ENCODE measurements at regions not wholly inside any gene's neighbourhood (a gene's known extent, or its start where the extent isn't known, plus 50 kb on each side); places are given as distances from the start of the nearest gene placed in this dataset.

DNA sequence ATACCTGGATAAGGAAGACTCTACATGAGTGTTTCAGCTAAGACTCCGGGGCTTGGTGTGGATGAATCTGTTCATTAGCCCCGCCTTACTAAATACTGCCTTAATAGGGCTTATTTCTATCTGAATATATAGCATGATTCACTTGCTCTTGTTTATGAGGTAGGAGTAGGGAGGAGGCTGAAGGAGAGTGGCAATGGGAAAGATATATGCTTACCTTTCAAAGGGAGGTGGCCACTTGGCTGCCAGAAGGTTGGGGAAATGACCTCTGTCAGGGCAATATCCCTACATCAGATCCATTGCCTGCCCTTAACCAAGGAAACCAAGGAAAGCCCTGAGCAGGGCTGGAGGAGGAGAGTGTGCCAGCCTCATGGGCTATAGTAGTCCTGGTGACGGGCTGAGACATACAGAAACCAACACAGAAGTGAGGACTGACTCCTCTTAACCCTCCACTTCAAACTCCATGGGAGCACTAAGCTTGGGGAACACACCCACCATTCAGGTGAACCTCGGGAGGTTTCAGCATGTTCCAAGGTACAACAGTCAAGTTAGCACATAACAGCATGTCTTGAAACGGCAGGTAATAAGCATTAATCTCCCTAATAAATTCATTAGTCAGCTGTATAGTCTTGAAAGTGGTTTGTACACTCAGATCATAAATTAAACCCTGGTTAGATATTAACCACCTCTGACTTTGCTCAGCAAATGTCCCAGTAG lies 80.1 kb downstream of the EOMES start:
- H3F3A ChIP-seq (ENCODE audit: insufficient read depth), result peaks cover 7% of the 10 kb centered on the region; the same call in 1 of the 2 replicates
- H3K27me3 ChIP-seq (replicated peaks; ENCODE audit: insufficient read depth), result no peaks in the 10 kb centered on the region
- DNase-seq, result no peak
- H3K9me2 ChIP-seq (ENCODE audit: insufficient read depth), result no peaks in the 10 kb centered on the region
- no peak overlapping the region for H3K9ac ChIP-seq
- no peak overlapping the region for H3K4me2 ChIP-seq (ENCODE audit: unreplicated experiment)
- H3K27ac ChIP-seq, result no peak overlapping the region
- in situ Hi-C loops (cut with MboI), result no loop called here
- 96 to 97% methylated on average over 5 of the region's 5 CpGs for WGBS, 2 experiments (ENCODE audit: low coverage in 1 of 2, low lambda C conversion rate in 2 of 2, missing lambda C conversion rate in 2 of 2)
- no peaks in the 10 kb centered on the region for H3K36me3 ChIP-seq (ENCODE audit: low read depth)
- peaks cover 12% of the 10 kb centered on the region for H3K4me1 ChIP-seq (ENCODE audit: insufficient read depth)
- no peak overlapping the region for H3K4me3 ChIP-seq
- TF ChIP-seq EZH2phosphoT487 (IDR thresholded peaks at IDR 0.05; ENCODE audit: insufficient read depth, low read depth), result no peak
- no peak for TF ChIP-seq EZH2 (IDR thresholded peaks at IDR 0.05; ENCODE audit: insufficient read depth, poor library complexity, severe bottlenecking)
- H4K20me1 ChIP-seq (ENCODE audit: insufficient read depth), result no peaks in the 10 kb centered on the region
- H3K79me2 ChIP-seq (ENCODE audit: insufficient read depth), result no peaks in the 10 kb centered on the region
- H3K9me3 ChIP-seq (ENCODE audit: low read depth), result no peaks in the 10 kb centered on the region
- no peak overlapping the region for H2AFZ ChIP-seq

DNA sequence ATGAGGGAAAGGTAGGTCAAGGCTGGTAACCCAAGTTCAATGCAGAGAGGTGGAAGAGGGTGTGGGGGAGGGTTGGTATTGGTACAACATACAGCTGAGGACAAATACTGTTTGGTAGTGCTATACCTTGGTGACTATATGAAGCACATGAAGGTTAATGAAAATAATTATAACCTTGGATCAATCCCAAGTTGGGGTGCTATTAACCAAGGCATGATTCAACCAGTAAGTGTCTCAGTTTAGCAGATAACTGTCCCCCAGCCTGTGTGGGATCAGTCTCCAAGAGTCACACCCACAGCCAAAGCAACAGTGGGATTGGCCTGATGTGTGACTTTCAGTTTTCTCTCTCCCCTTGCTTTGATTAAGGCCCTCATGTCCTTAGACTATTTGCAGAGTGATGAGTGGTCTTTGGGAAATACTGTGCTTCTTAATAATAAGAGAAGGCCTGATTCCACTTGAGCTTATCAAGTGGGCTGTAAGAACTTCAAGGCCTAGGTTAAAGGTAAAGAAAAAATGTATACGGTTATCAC lies 80.8 kb downstream of the EOMES start:
- no peaks in the 10 kb centered on the region for H3K9me3 ChIP-seq (ENCODE audit: low read depth)
- WGBS, 2 experiments (ENCODE audit: low coverage in 1 of 2, low lambda C conversion rate in 2 of 2, missing lambda C conversion rate in 2 of 2), result 98 to 100% methylated on average over 1 of the region's 1 CpG
- no peak overlapping the region for H3K27ac ChIP-seq
- no peaks in the 10 kb centered on the region for H3K9me2 ChIP-seq (ENCODE audit: insufficient read depth)
- in situ Hi-C loops (cut with MboI), result no loop called here
- H3K27me3 ChIP-seq (replicated peaks; ENCODE audit: insufficient read depth), result no peaks in the 10 kb centered on the region
- peaks cover 12% of the 10 kb centered on the region for H3K4me1 ChIP-seq (ENCODE audit: insufficient read depth)
- H3F3A ChIP-seq (ENCODE audit: insufficient read depth), result peaks cover 7% of the 10 kb centered on the region; the same call in 1 of the 2 replicates
- H2AFZ ChIP-seq, result no peak overlapping the region
- H3K4me2 ChIP-seq (ENCODE audit: unreplicated experiment), result no peak overlapping the region
- no peak overlapping the region for H3K9ac ChIP-seq
- no peak for DNase-seq
- H4K20me1 ChIP-seq (ENCODE audit: insufficient read depth), result no peaks in the 10 kb centered on the region
- H3K4me3 ChIP-seq, result no peak overlapping the region
- no peaks in the 10 kb centered on the region for H3K79me2 ChIP-seq (ENCODE audit: insufficient read depth)
- TF ChIP-seq EZH2phosphoT487 (IDR thresholded peaks at IDR 0.05; ENCODE audit: insufficient read depth, low read depth), result no peak
- TF ChIP-seq EZH2 (IDR thresholded peaks at IDR 0.05; ENCODE audit: insufficient read depth, poor library complexity, severe bottlenecking), result no peak
- no peaks in the 10 kb centered on the region for H3K36me3 ChIP-seq (ENCODE audit: low read depth)

DNA sequence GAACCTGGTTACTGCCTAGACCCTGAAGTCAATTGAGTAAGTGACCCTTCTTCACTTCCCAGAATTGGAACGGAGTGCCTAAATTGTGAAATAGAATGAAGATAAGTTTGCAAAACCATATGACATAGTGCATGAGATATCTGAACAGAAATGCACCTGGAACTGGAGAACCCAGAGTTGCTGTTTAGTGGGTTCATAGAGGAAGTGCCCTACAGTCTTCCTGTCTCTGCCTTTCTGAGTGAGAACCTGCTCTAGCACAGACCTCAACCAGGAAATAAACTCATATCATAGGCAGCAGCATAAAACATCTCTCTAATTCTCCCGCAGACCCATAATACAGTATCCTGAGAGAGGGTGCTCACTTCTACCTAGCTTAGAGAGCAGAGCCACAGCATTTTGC lies 82.9 kb downstream of the EOMES start:
- peaks cover 8% of the 10 kb centered on the region; the same call in 1 of the 2 replicates for H3F3A ChIP-seq (ENCODE audit: insufficient read depth)
- in situ Hi-C loops (cut with MboI), result no loop called here
- peaks cover 6% of the 10 kb centered on the region for H3K79me2 ChIP-seq (ENCODE audit: insufficient read depth)
- no peak overlapping the region for H2AFZ ChIP-seq
- H3K9me2 ChIP-seq (ENCODE audit: insufficient read depth), result no peaks in the 10 kb centered on the region
- peaks cover 15% of the 10 kb centered on the region for H3K4me1 ChIP-seq (ENCODE audit: insufficient read depth)
- no peak overlapping the region for H3K27ac ChIP-seq
- no peaks in the 10 kb centered on the region for H3K27me3 ChIP-seq (replicated peaks; ENCODE audit: insufficient read depth)
- H3K4me3 ChIP-seq, result no peak overlapping the region
- H3K9ac ChIP-seq, result no peak overlapping the region
- DNase-seq, result no peak
- no peak for TF ChIP-seq EZH2phosphoT487 (IDR thresholded peaks at IDR 0.05; ENCODE audit: insufficient read depth, low read depth)
- no peak for TF ChIP-seq EZH2 (IDR thresholded peaks at IDR 0.05; ENCODE audit: insufficient read depth, poor library complexity, severe bottlenecking)
- no peaks in the 10 kb centered on the region for H3K36me3 ChIP-seq (ENCODE audit: low read depth)
- no peaks in the 10 kb centered on the region for H3K9me3 ChIP-seq (ENCODE audit: low read depth)
- WGBS, 2 experiments (ENCODE audit: low coverage in 1 of 2, low lambda C conversion rate in 2 of 2, missing lambda C conversion rate in 2 of 2), result 83 to 85% methylated on average over 2 of the region's 2 CpGs
- no peaks in the 10 kb centered on the region for H4K20me1 ChIP-seq (ENCODE audit: insufficient read depth)
- no peak overlapping the region for H3K4me2 ChIP-seq (ENCODE audit: unreplicated experiment)

DNA sequence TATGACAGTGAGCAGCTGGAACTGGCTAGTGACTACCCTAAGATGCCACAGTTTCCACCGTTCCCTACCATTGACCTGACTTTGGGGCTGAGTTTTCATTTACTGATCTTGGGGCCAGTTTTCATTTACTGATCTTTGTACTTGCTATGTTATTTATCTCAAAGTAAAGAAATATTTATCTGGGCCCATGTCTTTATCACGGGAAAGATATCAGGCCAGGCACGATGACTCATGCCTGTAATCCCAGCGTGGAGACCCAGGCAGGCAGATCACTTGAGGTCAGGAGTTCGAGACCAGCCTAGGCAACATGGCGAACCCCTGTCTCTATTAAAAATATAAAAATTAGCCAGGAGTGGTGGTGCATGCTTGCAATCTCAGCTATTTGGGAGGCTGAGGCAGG lies 83.5 kb downstream of the EOMES start:
- 80% methylated on average over 6 of the region's 6 CpGs for WGBS, 2 experiments (ENCODE audit: low coverage in 1 of 2, low lambda C conversion rate in 2 of 2, missing lambda C conversion rate in 2 of 2)

More for the DNA sequence above, 83.5 kb downstream of the EOMES start:
- H2AFZ ChIP-seq, result no peak overlapping the region
- H3F3A ChIP-seq (ENCODE audit: insufficient read depth), result peaks cover 15% of the 10 kb centered on the region
- H3K27ac ChIP-seq, result no peak overlapping the region
- in situ Hi-C loops (cut with MboI), result no loop called here
- no peaks in the 10 kb centered on the region for H4K20me1 ChIP-seq (ENCODE audit: insufficient read depth)
- peaks cover 19% of the 10 kb centered on the region for H3K4me1 ChIP-seq (ENCODE audit: insufficient read depth)
- no peak overlapping the region for H3K9ac ChIP-seq
- H3K27me3 ChIP-seq (replicated peaks; ENCODE audit: insufficient read depth), result no peaks in the 10 kb centered on the region
- peaks cover 12% of the 10 kb centered on the region for H3K79me2 ChIP-seq (ENCODE audit: insufficient read depth)
- no peak for DNase-seq
- H3K9me2 ChIP-seq (ENCODE audit: insufficient read depth), result no peaks in the 10 kb centered on the region
- H3K4me3 ChIP-seq, result no peak overlapping the region
- no peaks in the 10 kb centered on the region for H3K9me3 ChIP-seq (ENCODE audit: low read depth)
- H3K36me3 ChIP-seq (ENCODE audit: low read depth), result no peaks in the 10 kb centered on the region
- H3K4me2 ChIP-seq (ENCODE audit: unreplicated experiment), result no peak overlapping the region
- TF ChIP-seq EZH2phosphoT487 (IDR thresholded peaks at IDR 0.05; ENCODE audit: insufficient read depth, low read depth), result no peak
- no peak for TF ChIP-seq EZH2 (IDR thresholded peaks at IDR 0.05; ENCODE audit: insufficient read depth, poor library complexity, severe bottlenecking)
